AG10803 (cell line): ENCODE measurements at regions not wholly inside any gene's neighbourhood (a gene's known extent, or its start where the extent isn't known, plus 50 kb on each side); places are given as distances from the start of the nearest gene placed in this dataset.
"Not testable (repeated sequence)": the region's sequence is repeated elsewhere in the genome, so short reads cannot be mapped to it uniquely, and the experiment has no call there.

Experiments
- DNase-seq: peaks from one replicate; pipeline ENCODE4 v3.0.0; 2010; ENCODE audit warnings: low read depth
- H3K4me3 ChIP-seq: 2 replicates; pipeline ENCODE4 v1.5.1; 2011; ENCODE audit warnings: mild to moderate bottlenecking, low read length, control low read depth
- CTCF ChIP-seq: conservative IDR thresholded peaks from 2 replicates; pipeline ENCODE4 v1.5.1; 2011; ENCODE audit warnings: mild to moderate bottlenecking, low read length, control low read depth, inconsistent platforms

- TF ChIP-seq CTCF = no peak
- no peak for DNase-seq
- H3K4me3 ChIP-seq = no peak overlapping the region
Observed at GRCh38 chr6:103721923-103722322, 1137.8 kb downstream of the HACE1 start.

- DNase-seq = no peak
- H3K4me3 ChIP-seq = no peak overlapping the region
- TF ChIP-seq CTCF = no peak
Observed at GRCh38 chr6:103720393-103720792, 1139.3 kb downstream of the HACE1 start.

- no peak for TF ChIP-seq CTCF
- DNase-seq = no peak
- no peak overlapping the region for H3K4me3 ChIP-seq
Observed at GRCh38 chr6:103719545-103719944, 1140.2 kb downstream of the HACE1 start.

- H3K4me3 ChIP-seq = no peak overlapping the region
- DNase-seq = no peak
- no peak for TF ChIP-seq CTCF
Observed at GRCh38 chr6:103715269-103715668, 1144.5 kb downstream of the HACE1 start.

- H3K4me3 ChIP-seq, DNase-seq: not testable (repeated sequence)
Observed at GRCh38 chr6:103709236-103709635, 1150.5 kb downstream of the HACE1 start.

GRCh38 chr6:103707596-103708325 is 1152.0 kb downstream of the HACE1 start:
- H3K4me3 ChIP-seq = no peak overlapping the region
- DNase-seq = no peak
- TF ChIP-seq CTCF = no peak

GRCh38 chr6:103699769-103700168 is 1160.0 kb downstream of the HACE1 start:
- no peak for TF ChIP-seq CTCF
- H3K4me3 ChIP-seq = no peak overlapping the region
- no peak for DNase-seq
